ENCODE measurements at regions not wholly inside any gene's neighbourhood (a gene's known extent, or its start where the extent isn't known, plus 50 kb on each side); places are given as distances from the start of the nearest gene placed in this dataset.

DNA sequence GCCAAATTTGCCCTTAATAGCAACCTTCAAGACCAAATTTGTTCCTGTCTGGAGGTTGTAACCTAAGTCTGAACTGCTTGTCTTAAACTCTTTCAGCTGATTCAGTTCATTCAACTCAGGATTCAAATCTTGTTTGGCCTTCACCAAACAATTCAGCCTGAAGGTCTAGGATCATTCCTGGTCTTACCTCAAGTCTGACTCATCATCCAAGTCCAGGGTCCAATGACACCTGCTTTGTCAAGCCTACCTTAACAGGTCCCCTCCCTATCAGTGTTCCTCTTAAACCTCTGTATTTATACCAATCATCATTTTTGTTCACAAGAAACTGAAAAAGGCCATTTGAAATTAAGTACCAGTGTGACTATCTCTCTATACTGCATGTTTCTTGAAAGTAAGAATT lies 237.8 kb downstream of the PPP1R2C start:
- TF ChIP-seq POLR2A (IDR thresholded peaks at IDR 0.05) (no peak), POLR2AphosphoS5 (IDR thresholded peaks at IDR 0.05) (no peak)
- TF ChIP-seq, protein P1, sequence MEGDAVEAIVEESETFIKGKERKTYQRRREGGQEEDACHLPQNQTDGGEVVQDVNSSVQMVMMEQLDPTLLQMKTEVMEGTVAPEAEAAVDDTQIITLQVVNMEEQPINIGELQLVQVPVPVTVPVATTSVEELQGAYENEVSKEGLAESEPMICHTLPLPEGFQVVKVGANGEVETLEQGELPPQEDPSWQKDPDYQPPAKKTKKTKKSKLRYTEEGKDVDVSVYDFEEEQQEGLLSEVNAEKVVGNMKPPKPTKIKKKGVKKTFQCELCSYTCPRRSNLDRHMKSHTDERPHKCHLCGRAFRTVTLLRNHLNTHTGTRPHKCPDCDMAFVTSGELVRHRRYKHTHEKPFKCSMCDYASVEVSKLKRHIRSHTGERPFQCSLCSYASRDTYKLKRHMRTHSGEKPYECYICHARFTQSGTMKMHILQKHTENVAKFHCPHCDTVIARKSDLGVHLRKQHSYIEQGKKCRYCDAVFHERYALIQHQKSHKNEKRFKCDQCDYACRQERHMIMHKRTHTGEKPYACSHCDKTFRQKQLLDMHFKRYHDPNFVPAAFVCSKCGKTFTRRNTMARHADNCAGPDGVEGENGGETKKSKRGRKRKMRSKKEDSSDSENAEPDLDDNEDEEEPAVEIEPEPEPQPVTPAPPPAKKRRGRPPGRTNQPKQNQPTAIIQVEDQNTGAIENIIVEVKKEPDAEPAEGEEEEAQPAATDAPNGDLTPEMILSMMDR (IDR thresholded peaks at IDR 0.05) = no peak
- H3K4me3 ChIP-seq = no peak overlapping the region

DNA sequence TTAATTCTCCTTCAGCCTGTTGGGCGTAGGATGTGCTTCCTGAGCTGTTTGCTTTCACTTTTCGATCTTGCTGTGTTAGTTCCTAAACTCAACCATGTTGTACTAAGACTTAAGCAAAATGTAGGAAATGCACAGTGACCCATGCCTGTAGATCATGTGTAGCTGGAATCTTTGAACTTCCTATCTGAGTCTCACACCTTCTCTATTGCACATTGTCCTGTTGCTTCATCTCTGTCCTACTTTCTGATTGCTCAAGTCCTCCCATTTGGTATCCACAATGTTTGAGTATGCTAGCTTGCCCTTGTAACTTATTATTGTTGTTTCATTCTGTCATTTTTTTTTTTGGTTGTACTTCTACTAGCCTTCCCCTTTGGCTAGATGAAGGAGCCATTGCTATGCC lies 239.6 kb downstream of the PPP1R2C start:
- Histone ChIP-seq H3K4me3 (no peak overlapping the region), H3K27ac (no peak overlapping the region), H3K36me3 (no peaks in the 10 kb centered on the region), H3K4me1 (replicated peaks) (no peaks in the 10 kb centered on the region), H3K9me3 (no peaks in the 10 kb centered on the region), H3K27me3 (replicated peaks; ENCODE audit: insufficient read depth) (no peaks in the 10 kb centered on the region)
- DNase-seq (ENCODE audit: low spot score) = no peak
- intact Hi-C loops (cut with DNase I) = no loop called here
- WGBS = 34% methylated on average over 2 of the region's 2 CpGs
- TF ChIP-seq POLR2AphosphoS5 (IDR thresholded peaks at IDR 0.05) = no peak
- no peak for TF ChIP-seq POLR2A (IDR thresholded peaks at IDR 0.05)
- TF ChIP-seq, protein P1 (IDR thresholded peaks at IDR 0.05) = no peak

More for the DNA sequence above, 237.8 kb downstream of the PPP1R2C start:
- no peak overlapping the region for H3K27ac ChIP-seq
- no peaks in the 10 kb centered on the region for H3K36me3 ChIP-seq
- DNase-seq (ENCODE audit: low spot score) = no peak
- intact Hi-C loops (cut with DNase I) = no loop called here
- H3K4me1 ChIP-seq (replicated peaks) = no peaks in the 10 kb centered on the region
- no peaks in the 10 kb centered on the region for H3K27me3 ChIP-seq (replicated peaks; ENCODE audit: insufficient read depth)
- H3K9me3 ChIP-seq = no peaks in the 10 kb centered on the region

DNA sequence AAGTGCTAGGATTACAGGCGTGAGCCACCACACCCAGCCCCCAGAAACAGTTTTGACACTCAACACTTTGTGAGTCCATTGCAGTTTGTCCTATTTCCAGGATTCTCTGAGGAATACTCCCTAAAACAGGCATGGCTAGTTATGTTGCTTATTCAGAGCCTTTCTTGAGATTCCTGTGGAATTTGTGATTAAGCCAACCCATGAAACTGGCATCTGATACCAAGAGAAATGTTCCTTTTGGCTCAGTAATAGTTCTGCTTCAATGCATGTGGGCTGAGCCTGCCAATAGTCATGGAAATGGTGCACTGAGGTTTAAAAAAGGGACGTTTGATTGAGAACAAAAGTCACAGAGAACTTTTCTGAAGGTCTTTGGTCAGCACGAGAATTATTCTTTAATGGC lies 241.7 kb downstream of the PPP1R2C start:
- no peaks in the 10 kb centered on the region for H3K36me3 ChIP-seq
- H3K9me3 ChIP-seq = no peaks in the 10 kb centered on the region
- no peaks in the 10 kb centered on the region for H3K4me1 ChIP-seq (replicated peaks)
- no peak for DNase-seq (ENCODE audit: low spot score)
- 60% methylated on average over 3 of the region's 3 CpGs for WGBS
- H3K27ac ChIP-seq = no peak overlapping the region
- no peaks in the 10 kb centered on the region for H3K27me3 ChIP-seq (replicated peaks; ENCODE audit: insufficient read depth)
- TF ChIP-seq, protein P1 (IDR thresholded peaks at IDR 0.05) = no peak
- no peak for TF ChIP-seq POLR2AphosphoS5 (IDR thresholded peaks at IDR 0.05)
- TF ChIP-seq POLR2A (IDR thresholded peaks at IDR 0.05) = no peak
- intact Hi-C loops (cut with DNase I) = no loop called here
- no peak overlapping the region for H3K4me3 ChIP-seq

DNA sequence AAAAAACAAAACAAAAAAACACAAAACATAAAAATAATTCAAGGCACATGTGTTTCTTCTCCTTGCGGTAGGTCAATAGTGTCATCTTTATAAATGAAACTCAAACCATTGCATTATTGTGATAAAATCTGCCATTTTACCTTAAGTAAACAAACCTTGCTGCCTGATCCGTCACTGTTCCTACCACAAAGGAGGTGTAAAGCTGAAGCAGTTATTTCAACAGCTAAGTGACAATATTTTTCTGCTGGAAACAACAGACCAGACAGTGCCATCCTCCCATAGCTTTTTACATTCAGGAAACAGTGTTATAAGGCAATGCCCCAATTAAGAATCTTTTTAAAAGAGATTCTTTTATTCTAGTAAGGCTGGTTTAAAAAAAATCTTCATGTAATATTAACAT lies 242.7 kb downstream of the PPP1R2C start:
- H3K36me3 ChIP-seq = no peaks in the 10 kb centered on the region
- WGBS = 57% methylated on average over 2 of the region's 2 CpGs
- H3K9me3 ChIP-seq = no peaks in the 10 kb centered on the region
- TF ChIP-seq, protein P1 (IDR thresholded peaks at IDR 0.05) = no peak
- TF ChIP-seq POLR2A (IDR thresholded peaks at IDR 0.05) (no peak), POLR2AphosphoS5 (IDR thresholded peaks at IDR 0.05) (no peak)
- intact Hi-C loops (cut with DNase I) = no loop called here
- DNase-seq (ENCODE audit: low spot score) = no peak
- no peak overlapping the region for H3K27ac ChIP-seq
- H3K4me1 ChIP-seq (replicated peaks) = no peaks in the 10 kb centered on the region
- no peaks in the 10 kb centered on the region for H3K27me3 ChIP-seq (replicated peaks; ENCODE audit: insufficient read depth)
- H3K4me3 ChIP-seq = no peak overlapping the region

DNA sequence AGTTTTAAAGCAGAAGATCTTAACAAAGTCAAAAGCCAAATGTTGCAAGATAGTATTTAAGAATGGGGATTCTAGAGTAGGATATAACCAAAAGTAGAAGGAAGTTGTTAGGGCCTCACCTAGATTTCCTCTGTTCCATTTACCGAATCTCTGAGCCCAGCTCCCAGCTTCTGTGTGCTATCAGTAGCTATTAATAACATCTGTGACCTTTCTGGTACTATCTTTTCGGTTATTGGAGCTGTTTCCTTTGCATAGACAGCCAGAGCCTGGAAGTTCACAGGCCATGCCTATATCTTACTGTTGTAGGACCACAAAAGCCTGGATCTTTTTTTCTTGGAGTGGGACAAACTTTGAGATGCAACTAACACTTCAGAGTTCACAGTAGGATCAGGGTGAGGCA lies 244.2 kb downstream of the PPP1R2C start:
- DNase-seq (ENCODE audit: low spot score) = no peak
- 79% methylated on average over 2 of the region's 2 CpGs for WGBS
- H3K27me3 ChIP-seq (replicated peaks; ENCODE audit: insufficient read depth) = no peaks in the 10 kb centered on the region
- TF ChIP-seq POLR2A (IDR thresholded peaks at IDR 0.05) = no peak
- TF ChIP-seq, protein P1 (IDR thresholded peaks at IDR 0.05) = no peak
- no peak overlapping the region for H3K4me3 ChIP-seq
- no peaks in the 10 kb centered on the region for H3K36me3 ChIP-seq
- no peaks in the 10 kb centered on the region for H3K9me3 ChIP-seq
- H3K27ac ChIP-seq = no peak overlapping the region
- intact Hi-C loops (cut with DNase I) = no loop called here
- no peaks in the 10 kb centered on the region for H3K4me1 ChIP-seq (replicated peaks)
